Loucy (cell line): ENCODE measurements at regions not wholly inside any gene's neighbourhood (a gene's known extent, or its start where the extent isn't known, plus 50 kb on each side); places are given as distances from the start of the nearest gene placed in this dataset.
"Not testable (repeated sequence)": the region's sequence is repeated elsewhere in the genome, so short reads cannot be mapped to it uniquely, and the experiment has no call there.

ENCODE experiments used
- H2AFZ ChIP-seq: fragments of 200-600 bp; sonication (generic); 2 replicates; pipeline ENCODE4 v1.6.0; 2016; ENCODE audit warnings: antibody characterized with exemption, mild to moderate bottlenecking, low read length, moderate library complexity
- H3F3A ChIP-seq: fragments of 200-600 bp; 2 replicates; pipeline ENCODE4 v1.6.0; 2016; ENCODE audit warnings: antibody characterized with exemption, low read depth, mild to moderate bottlenecking
- H3K27me3 ChIP-seq: fragments of 200-600 bp; sonication (generic); 2 replicates; pipeline ENCODE4 v1.6.1; 2014; ENCODE audit warnings: low read length, mild to moderate bottlenecking; ENCODE audit not compliant: insufficient read depth, poor library complexity, severe bottlenecking
- H3K36me3 ChIP-seq: fragments of 200-600 bp; sonication (generic); 2 replicates; pipeline ENCODE4 v1.6.1; 2016; ENCODE audit warnings: low read length; ENCODE audit not compliant: insufficient read depth
- H3K4me1 ChIP-seq: fragments of 200-600 bp; sonication (generic); 2 replicates; pipeline ENCODE4 v1.5.1; 2014; ENCODE audit warnings: low read length, mild to moderate bottlenecking; ENCODE audit not compliant: insufficient read depth, poor library complexity, severe bottlenecking
- H3K4me2 ChIP-seq: fragments of 200-600 bp; sonication (generic); 2 replicates; pipeline ENCODE4 v1.6.0; 2014; ENCODE audit warnings: antibody characterized with exemption, low read length, low read depth, mild to moderate bottlenecking; ENCODE audit not compliant: poor library complexity, severe bottlenecking
- H3K4me3 ChIP-seq: fragments of 200-600 bp; sonication (generic); 2 replicates; pipeline ENCODE4 v1.5.1; 2014; ENCODE audit warnings: low read length, mild to moderate bottlenecking, mixed read lengths; ENCODE audit not compliant: poor library complexity, severe bottlenecking
- H3K79me2 ChIP-seq: fragments of 200-600 bp; sonication (generic); 2 replicates; pipeline ENCODE4 v1.6.1; 2014; ENCODE audit warnings: low read length; ENCODE audit not compliant: insufficient read depth
- H3K9ac ChIP-seq: fragments of 200-600 bp; sonication (generic); 2 replicates; pipeline ENCODE4 v1.6.0; 2014; ENCODE audit warnings: mild to moderate bottlenecking, low read depth, low read length, moderate library complexity; ENCODE audit not compliant: poor library complexity, severe bottlenecking
- H3K9me2 ChIP-seq: fragments of 200-600 bp; sonication (generic); replicated peaks from 2 replicates; pipeline ENCODE4 v1.6.1; 2016; ENCODE audit warnings: low read depth, low read length, mixed read lengths
- H3K9me3 ChIP-seq: fragments of 200-600 bp; sonication (generic); 2 replicates; pipeline ENCODE4 v1.6.1; 2014; ENCODE audit warnings: mild to moderate bottlenecking, antibody characterized with exemption, low read length, low read depth; ENCODE audit not compliant: insufficient read depth
- H4K20me1 ChIP-seq: fragments of 200-600 bp; sonication (generic); 2 replicates; pipeline ENCODE4 v1.6.0; 2014; ENCODE audit warnings: antibody characterized with exemption, low read length, mild to moderate bottlenecking; ENCODE audit not compliant: insufficient read depth, poor library complexity, severe bottlenecking
- EZH2phosphoT487 ChIP-seq: fragments of 200-600 bp; IDR thresholded peaks from 2 replicates; pipeline ENCODE4 v1.6.1; 2018; ENCODE audit warnings: antibody characterized with exemption, mild to moderate bottlenecking, moderate library complexity, borderline replicate concordance
- TF ChIP-seq, protein P1 (sequence below): fragments of 200-600 bp; sonication (generic); conservative IDR thresholded peaks from 2 replicates; pipeline ENCODE4 v1.5.1; 2014; ENCODE audit warnings: mild to moderate bottlenecking, antibody characterized with exemption, low read length

DNA sequence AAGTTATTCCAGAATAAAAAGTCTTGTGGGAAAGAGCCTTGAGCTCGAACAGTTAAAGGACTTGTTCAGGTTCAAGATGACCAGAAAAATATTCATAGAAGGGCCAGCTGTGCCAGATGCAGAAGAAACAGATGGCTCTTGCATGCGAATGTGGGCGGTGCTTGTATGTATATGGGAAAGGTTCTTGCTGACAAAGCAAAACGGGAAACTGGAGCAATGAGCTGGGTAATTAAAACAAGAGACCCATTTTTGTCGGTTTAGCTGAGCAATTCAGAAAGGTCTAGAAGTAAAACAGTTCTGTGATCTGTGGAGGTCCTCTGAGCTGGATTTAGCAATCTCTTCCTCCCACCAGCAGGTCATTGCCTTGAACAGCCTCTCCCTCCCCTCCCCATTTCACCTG lies 107.2 kb upstream of the MARK1 start:
- H3K36me3 ChIP-seq, result no peaks in the 10 kb centered on the region
- H3K4me2 ChIP-seq, result no peak overlapping the region
- H3K9me2 ChIP-seq, result no peaks in the 10 kb centered on the region
- H3K9ac ChIP-seq, result no peak overlapping the region
- TF ChIP-seq, protein P1, sequence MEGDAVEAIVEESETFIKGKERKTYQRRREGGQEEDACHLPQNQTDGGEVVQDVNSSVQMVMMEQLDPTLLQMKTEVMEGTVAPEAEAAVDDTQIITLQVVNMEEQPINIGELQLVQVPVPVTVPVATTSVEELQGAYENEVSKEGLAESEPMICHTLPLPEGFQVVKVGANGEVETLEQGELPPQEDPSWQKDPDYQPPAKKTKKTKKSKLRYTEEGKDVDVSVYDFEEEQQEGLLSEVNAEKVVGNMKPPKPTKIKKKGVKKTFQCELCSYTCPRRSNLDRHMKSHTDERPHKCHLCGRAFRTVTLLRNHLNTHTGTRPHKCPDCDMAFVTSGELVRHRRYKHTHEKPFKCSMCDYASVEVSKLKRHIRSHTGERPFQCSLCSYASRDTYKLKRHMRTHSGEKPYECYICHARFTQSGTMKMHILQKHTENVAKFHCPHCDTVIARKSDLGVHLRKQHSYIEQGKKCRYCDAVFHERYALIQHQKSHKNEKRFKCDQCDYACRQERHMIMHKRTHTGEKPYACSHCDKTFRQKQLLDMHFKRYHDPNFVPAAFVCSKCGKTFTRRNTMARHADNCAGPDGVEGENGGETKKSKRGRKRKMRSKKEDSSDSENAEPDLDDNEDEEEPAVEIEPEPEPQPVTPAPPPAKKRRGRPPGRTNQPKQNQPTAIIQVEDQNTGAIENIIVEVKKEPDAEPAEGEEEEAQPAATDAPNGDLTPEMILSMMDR, result no peak
- TF ChIP-seq EZH2phosphoT487, result no peak
- no peaks in the 10 kb centered on the region for H3K4me1 ChIP-seq
- no peaks in the 10 kb centered on the region for H4K20me1 ChIP-seq
- peaks cover 8% of the 10 kb centered on the region for H3K27me3 ChIP-seq
- H3K9me3 ChIP-seq, result no peaks in the 10 kb centered on the region
- H3F3A ChIP-seq, result no peaks in the 10 kb centered on the region
- H3K79me2 ChIP-seq, result no peaks in the 10 kb centered on the region
- H2AFZ ChIP-seq, result no peak overlapping the region
- no peak overlapping the region for H3K4me3 ChIP-seq

DNA sequence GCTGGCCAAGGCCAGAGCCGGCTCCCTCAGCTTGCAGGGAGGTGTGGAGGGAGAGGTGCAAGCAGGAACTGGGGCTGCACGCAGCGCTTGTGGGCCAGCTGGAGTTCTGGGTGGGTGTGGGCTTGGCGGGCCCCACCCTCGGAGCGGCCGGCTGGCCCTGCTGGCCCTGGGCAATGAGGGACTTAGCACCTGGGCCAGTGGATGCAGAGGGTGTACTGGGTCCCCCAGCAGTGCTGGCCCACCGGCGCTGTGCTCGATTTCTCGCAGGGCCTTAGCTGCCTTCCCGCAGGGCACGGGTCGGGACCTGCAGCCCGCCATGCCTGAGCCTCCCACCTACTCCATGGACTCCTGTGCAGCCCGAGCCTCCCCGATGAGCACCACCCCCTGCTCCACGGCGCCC lies 115.6 kb upstream of the MARK1 start:
- not testable (repeated sequence) for H3K4me2 ChIP-seq, H3K9ac ChIP-seq, H3K4me3 ChIP-seq, H2AFZ ChIP-seq, H3K9me2 ChIP-seq, H3K9me3 ChIP-seq, H4K20me1 ChIP-seq, H3K79me2 ChIP-seq, H3F3A ChIP-seq, H3K4me1 ChIP-seq, H3K36me3 ChIP-seq
- H3K27me3 ChIP-seq, result peaks cover 33% of the 10 kb centered on the region

DNA sequence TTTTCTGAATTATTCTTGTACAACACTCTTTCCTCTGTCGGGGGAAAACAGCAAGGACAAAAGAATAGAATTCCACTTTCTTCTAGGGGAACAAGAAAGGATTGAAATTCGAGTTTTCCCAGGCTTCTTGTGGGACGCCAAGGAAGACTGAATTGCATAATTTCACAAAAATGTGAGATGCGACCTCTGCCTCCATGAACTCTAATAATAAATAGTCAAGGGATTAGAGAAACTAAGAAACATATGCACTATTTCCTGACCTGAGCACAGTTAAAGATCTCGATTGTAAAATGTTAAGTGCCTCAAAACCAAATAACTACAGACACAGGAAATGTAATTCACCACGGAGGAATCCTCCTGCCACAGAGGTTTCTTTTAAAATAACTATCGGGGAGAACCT lies 117.3 kb upstream of the MARK1 start:
- no peaks in the 10 kb centered on the region for H3F3A ChIP-seq
- H3K4me1 ChIP-seq, result no peaks in the 10 kb centered on the region
- H3K36me3 ChIP-seq, result no peaks in the 10 kb centered on the region
- TF ChIP-seq EZH2phosphoT487, result no peak
- H2AFZ ChIP-seq, result no peak overlapping the region
- H4K20me1 ChIP-seq, result no peaks in the 10 kb centered on the region
- H3K4me2 ChIP-seq, result no peak overlapping the region
- no peaks in the 10 kb centered on the region for H3K9me2 ChIP-seq
- peaks cover 43% of the 10 kb centered on the region for H3K27me3 ChIP-seq
- no peaks in the 10 kb centered on the region for H3K79me2 ChIP-seq
- no peaks in the 10 kb centered on the region for H3K9me3 ChIP-seq
- H3K9ac ChIP-seq, result no peak overlapping the region
- no peak overlapping the region for H3K4me3 ChIP-seq

DNA sequence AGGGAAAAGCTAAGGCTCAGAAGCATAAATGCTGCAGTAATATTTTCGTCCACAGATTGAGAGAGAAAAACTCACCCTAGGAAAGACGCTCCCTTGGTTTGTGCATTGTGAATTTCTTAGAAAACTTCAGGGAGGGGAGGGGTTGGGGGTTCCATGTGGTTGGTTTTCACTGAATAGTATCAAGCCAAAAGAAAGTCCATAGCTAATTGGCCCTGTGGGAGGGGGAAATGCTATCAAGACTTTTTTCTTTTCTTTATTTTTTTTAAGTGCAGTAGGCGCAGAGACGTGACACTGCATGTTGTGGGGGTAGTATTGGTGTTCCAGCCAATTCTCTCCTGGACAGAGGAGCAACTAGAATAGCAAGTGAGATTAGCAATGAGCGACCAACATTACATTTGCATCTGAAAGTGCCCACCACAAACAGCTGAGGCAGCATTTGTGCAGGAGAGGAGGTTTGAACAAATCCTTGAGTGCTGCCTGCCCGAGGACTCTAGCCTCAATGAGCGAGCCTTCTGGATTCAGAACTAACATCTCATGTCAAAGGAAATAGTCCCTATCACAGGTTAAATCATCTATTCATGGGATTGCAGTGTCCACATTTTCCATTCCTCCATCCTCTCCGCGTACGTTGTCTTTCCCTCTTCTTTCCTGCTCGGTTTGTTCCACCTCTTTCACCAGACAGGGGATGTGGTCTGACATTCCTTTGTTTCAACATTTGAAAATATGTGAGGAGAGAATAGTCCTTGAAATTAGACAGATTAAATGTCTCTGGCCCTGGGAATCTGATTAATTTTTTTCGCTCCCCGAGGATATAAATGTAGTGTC lies 118.0 kb upstream of the MARK1 start:
- no peaks in the 10 kb centered on the region for H3K36me3 ChIP-seq
- no peak overlapping the region for H3K4me2 ChIP-seq

More for the DNA sequence above, 118.0 kb upstream of the MARK1 start:
- Histone ChIP-seq H2AFZ (no peak overlapping the region), H3K9ac (no peak overlapping the region), H3K9me2 (no peaks in the 10 kb centered on the region), H4K20me1 (no peaks in the 10 kb centered on the region), H3K4me3 (no peak overlapping the region), H3K27me3 (peaks cover 44% of the 10 kb centered on the region), H3F3A (no peaks in the 10 kb centered on the region), H3K9me3 (no peaks in the 10 kb centered on the region), H3K79me2 (no peaks in the 10 kb centered on the region), H3K4me1 (no peaks in the 10 kb centered on the region)
- TF ChIP-seq, protein P1, result no peak
